Fibroblast of peridontal ligament (primary cell): ENCODE measurements at regions not wholly inside any gene's neighbourhood (a gene's known extent, or its start where the extent isn't known, plus 50 kb on each side); places are given as distances from the start of the nearest gene placed in this dataset.

Experiments used
- DNase-seq: peaks from one replicate; pipeline ENCODE4 v3.0.0-alpha.2; 2010; ENCODE audit errors: extremely low read depth

DNA sequence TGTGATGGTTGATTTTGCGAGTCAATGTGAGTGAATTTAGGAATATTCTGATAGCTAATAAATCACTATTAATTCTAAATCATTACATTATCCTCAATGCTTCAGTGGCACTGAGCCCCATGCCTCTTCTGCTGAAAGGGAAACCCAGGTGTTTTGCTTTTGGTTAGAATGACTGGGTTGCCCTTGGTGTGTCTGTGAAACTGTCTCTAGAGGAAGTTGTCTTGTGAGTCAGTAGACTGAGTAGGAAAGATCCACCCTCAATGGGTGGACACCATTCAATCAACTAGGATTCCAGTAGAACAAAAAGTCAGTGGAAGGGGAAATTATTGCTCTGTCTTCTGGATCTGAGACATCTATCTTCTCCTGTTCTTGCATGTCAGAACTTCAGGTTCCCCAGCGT is 472.4 kb downstream of the ANKRD7 start:
- no peak for DNase-seq

DNA sequence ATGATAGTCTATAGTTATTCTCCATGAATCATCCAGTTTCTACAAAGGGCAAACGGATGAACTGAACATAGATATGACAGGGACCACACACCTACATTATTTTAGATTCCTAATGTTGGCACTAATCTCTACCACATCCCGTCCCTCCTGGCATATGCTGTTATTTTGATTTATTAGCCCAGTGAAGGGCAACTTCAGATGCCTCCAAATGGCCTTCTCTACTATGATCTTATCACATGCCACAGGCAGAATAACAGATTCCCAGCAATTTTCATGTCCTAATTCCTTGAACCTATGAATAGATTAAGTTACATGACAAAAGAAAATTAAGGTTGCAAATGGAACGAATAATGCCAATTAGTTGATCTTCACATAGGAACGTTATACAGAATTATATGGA is 474.7 kb downstream of the ANKRD7 start:
- no peak for DNase-seq

DNA sequence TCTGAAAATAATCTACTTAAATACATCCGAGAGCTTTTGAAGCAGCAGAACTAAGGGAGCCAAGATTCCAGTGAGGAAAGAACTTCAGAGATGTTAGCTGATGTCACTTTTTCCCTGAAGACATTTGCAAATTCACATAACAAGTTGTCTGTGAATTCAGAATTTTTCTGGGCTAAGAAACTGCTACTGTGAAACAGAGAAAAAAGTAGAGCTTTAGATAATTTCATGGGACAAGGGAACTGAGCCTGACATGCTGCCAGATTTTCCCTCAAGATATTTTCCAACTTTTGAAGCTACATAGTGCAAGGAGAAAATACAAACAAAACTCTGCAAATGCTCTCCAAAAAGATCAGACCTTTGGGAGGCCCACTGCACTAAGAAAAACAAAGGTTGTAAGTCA is 484.2 kb downstream of the ANKRD7 start:
- no peak for DNase-seq

DNA sequence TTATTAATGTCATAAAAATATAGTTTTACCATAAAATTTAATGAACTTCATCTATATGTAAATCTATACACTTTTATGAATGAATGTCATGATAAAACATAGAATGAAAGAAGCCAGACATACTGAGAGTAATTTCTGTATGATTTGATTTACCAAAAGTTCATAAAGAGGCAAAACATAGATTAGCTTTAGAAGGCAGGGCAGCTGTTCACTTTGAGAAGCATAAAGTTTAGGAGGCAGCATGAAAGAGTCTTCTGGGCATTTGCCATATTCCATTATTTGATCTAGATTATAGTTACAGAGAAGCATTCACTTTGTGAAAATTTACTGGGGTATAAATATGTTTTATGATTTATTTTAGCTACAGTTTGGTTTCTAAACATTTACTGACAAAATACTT is 487.2 kb downstream of the ANKRD7 start:
- DNase-seq: no peak

DNA sequence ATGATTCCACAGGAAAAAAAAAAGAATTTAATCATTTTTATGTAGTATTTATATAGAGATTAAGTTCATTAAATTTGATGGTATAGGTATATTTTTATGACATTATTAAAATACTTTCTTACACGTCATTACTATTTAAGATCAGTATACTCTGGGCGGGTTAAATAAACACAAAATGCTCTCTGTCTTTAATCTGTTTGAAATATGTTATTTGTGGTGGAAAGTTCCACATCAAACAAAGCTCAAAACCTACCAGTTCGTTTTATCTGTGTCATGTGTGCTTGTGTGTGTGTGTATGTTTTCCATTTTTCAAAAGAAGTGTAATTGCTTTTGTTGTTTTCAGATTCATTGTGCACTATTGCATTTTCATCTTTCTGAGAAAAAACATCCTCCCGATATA is 488.5 kb downstream of the ANKRD7 start:
- DNase-seq: no peak

DNA sequence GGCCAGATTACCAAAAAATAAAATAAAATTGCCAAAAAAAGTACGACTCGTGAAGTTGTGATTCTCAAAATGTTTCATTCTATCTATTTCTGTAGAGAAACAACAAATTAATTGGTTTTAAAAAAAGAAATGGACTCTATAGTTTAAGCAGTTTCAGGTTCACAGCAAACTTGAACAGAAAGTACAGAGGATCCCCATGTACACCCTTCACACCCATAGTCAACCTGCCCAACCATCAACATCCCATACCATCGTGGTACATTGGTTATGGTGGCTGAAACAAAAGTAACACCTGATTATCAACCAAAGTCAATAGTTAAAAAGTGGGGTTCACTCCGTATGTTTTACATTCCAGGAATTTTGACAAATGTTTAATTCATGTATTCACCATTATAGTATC is 496.1 kb downstream of the ANKRD7 start:
- no peak for DNase-seq

DNA sequence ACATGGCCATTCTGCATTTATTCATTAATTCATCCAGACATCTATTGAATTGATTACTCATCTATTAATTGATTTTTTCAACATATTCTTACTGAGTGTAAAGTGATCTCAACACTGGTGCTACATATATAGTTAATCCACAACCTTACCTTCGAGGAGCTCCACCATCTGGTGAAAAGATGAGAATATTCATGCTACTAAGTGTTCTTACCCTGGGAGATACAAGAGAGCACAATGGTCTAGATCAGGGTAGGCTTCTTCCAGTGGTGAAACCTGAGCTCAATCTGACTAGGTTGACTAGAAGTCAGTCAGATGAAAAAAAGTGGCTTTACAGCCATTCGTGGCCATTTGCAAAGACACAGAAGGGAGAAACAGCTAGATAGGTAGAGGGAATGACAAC is 507.4 kb downstream of the ANKRD7 start:
- DNase-seq: no peak

DNA sequence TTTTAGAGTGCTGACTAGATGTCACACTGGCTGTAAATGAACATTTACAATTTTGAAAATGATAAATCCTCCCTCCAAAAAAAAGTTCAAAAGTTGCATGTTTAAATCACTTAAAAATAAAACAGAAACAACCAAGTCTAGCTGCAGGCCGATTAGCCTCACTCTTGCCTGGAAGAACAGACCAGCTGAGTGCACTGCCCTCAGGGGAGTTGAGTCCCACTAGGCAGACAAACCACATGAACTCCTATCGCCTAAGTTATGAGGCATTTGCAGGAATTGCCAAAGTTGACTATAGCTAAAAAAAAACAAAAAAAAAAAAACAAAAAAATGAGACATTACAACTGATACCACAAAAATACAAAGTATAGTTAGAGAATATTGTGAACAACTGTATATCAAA is 510.0 kb downstream of the ANKRD7 start:
- DNase-seq: no peak

DNA sequence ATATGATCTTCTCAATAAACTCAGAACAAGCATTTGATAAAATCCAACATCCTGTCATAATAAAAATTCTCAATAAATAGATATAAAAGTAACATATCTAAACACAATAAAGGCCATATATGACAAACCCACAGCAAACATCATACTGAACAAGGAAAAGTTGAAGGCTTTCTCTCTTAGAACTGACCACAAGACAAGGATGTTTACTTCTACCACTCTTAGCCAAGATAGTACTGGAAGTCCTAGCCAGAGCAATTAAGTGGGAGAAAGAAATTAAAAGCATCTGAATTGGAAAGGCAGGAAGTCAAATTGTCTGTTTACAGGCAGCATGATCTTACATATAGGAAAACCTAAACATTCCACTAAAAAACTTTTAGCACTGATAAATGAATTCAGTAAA is 510.9 kb downstream of the ANKRD7 start:
- no peak for DNase-seq

DNA sequence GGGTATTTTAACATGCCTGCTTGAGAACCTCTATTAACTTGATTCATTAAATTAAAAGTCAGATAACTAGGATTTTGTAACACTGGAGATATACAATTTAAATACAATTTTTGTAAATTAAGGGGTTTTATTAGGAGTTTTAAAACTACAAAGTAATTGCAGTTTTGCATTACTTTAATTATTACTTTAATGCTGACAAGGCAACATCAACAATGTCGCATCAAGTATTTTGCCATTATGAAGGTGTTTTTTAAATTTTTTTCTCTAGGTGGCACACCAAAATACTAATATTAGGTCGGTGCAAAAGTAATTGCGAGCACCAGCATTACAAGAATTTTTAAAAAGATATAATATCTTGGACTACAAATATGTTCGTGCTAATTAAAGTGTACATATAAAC is 513.4 kb downstream of the ANKRD7 start:
- DNase-seq: no peak

DNA sequence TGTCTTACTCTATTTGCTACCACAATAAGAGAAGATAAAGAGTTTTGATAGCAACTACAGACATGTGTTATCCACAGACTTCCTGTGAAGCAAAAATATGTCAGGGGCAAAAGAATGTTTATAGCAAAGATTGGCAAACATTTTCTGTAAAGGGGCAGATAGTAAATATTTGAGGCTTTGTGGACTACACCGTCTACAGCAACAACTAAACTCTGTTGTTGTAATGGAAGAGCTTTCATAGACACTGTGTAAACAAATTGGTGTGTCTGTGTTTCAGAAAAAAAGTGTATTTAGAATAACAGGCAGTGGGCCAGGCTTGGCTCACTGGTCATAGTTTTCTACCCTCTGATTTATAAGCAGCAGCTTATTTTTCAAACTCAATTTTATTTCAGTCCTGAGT is 521.4 kb downstream of the ANKRD7 start:
- no peak for DNase-seq

DNA sequence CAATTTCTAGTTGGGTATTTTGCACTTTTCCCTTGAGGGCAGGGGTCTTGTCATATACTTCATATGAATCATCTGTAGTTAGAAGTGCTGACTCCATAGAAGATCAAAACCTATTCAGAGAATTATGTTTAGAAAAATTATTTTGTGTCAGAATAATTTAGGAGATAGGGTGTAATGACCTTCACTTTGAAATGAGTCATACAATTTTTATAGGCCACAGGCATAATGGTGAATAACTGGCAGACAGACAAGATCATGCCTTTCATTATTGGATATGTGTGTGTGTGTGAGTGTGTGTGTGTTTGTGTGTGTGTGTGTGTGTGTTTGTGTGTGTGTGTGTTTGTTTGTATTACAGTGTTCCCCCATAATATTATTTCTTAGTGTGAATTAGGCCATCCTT is 523.0 kb downstream of the ANKRD7 start:
- no peak for DNase-seq

DNA sequence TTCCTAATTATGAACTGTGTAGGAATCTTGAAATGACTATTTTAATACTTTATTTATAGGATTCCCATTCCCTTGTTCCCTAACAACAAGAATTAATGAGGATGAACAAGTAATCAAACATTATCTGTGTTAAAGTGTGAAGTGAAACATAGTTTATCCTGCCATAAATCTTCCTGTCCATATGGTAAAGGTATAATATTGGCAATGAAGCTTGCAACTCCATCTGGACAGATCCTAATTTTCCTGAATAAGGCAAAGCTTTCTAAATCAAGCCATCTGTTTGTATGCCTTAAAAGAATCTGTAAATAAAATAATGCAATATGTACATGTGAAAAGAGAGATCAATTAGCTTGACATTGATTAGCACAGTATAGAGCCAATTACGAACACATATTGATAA is 529.0 kb downstream of the ANKRD7 start:
- no peak for DNase-seq

DNA sequence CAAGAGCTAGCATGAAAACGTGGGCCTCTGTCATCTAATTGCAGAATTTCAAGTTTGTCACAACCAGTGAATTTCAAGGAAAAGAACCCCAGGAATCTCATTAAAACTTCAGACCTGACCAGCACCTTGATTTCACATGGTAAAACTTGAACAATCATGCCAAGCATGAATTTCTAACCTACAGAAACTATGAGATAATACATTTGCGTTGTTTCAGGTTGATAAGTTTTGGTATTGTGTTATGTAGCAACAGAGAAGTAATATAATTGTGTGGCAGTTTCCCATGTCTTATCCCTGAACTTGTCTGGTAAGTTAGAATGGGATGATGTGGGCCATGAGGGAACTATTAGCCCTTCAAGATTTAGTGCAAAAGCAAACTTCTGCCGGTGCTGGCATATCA is 530.1 kb downstream of the ANKRD7 start:
- no peak for DNase-seq

DNA sequence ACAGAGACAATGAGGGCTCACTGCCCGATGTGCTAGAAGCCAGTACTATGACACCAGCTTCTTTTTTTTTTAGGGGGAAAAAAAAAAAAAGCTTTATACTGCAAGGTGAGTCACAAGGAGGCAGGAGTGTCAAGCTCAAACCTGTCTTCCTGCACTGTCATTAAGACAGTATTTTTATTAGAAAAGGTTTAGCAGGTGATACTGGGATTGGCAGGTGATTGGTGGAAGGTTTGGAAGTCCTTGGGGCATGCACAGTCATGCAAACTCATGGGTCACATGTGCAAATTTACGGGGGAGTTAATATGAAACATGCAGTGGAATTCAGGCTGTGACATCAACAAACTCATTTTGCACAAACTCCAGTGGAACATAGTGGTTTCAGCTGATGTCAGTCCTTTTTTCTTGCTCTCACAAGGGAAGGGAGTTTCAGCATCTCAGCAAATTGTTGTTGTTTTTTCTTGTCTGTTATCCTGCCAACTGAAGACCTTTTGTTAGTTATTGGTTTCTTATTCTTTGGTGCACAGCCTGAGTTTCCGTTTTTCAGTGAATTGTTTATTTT is 530.6 kb downstream of the ANKRD7 start:
- DNase-seq: no peak

DNA sequence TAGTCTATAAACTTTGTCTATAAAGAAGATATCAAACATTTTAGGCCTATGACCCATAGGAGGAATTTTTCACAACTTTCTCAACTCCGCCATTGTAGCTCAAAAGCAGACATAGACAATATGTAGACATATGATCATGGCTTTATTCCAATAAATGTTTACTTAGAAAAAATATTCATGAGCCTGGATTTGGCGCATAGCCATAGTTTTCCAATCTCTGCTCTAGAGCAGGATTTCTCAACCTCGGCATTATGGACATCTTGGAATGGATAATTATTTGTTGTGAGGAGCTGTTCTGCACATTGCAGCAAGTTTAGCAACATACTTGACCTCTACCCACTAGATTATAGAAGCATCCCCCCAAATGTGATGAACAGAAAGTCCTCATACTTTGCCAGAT is 532.6 kb downstream of the ANKRD7 start:
- no peak for DNase-seq

DNA sequence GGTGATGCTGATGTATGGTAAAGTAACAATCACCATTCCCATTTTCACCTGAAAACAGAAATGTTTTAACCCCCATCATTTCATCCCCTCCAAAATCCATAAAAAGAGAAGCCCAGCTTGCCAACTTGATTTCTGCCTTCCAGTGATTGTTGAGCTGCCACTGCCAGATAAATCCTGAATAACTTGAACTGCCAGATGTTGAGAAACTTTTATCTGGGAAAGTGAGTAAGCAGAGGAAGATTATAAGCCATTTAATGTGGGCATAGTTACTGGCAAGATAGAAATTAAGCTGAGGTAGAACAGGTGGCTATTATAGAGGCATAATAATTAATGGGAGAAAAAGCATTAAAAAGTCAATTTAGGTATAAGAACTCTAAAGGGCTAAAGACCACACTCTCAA is 534.1 kb downstream of the ANKRD7 start:
- DNase-seq: no peak

DNA sequence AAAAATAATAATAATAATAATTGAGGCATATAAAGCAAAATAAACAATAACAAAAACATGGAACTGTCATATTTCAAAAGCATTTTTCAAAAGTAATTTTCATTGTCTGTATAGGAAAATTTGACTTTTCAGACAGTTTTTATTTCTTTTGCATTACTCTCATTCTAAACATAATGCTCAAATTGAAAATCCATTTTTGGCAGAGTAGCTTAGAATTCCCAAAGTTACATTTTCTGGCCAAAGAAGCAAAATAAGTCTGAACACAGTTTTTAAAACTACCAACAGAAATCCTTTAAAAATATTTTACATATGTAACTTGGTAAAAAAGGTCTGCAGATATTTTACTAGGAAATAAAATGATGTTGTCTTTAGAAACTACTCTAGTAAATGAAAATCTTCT is 535.4 kb downstream of the ANKRD7 start:
- DNase-seq: no peak

DNA sequence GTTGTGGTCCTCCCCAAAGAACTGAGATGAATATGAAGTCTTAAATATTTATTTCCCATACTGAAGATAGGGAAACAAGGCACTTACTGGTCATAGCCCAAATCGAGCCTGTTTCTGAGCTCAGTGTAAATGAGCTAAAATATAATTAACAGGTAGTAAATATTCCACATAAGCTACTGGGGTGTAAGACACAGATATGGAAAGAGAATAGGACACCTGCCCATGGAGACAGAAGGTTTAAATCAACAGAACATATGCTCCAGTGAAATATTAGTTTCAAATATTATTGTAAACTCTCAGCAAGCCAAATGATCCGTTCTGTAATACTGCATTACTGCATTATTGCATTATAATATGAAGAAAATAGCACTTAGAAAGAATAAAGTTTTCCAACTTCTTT is 537.9 kb downstream of the ANKRD7 start:
- no peak for DNase-seq

DNA sequence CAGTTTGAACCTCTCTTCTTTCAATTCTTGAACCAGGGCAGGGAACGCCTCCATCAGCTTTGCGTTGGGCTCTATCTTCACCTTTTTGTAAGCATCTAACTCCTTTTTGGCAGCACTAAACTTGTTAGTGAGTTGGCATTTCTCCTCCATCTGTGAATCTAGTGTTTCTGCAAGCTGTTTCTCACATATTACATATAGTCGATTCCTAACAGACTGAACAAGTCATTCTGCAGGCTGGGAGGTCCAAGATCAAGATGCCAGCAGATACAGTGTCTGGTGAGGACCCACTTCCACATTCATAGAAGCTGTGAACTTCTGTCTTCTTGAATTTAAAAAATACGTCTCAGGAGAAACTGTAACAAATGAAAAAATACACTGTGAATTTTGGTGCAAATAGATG is 539.7 kb downstream of the ANKRD7 start:
- DNase-seq: no peak

DNA sequence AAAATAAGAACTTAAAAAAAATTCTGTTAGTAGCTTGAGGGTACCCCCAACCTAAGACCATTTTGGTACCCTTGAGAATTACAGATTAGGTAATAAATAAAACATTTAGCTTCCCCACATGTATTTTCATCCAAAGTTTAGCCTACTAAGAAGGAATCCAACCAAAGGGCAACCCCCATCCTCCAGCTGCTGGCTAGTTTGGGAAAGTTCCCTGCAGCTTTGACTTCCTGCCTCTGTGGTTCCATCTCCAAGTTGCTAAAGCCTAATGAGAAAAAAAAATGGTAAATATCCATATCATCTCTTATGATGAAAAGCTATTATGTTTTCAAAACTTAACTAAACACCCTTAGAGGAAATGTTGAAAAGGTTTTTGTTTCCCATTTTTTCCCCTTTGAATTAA is 547.2 kb downstream of the ANKRD7 start:
- DNase-seq: no peak

DNA sequence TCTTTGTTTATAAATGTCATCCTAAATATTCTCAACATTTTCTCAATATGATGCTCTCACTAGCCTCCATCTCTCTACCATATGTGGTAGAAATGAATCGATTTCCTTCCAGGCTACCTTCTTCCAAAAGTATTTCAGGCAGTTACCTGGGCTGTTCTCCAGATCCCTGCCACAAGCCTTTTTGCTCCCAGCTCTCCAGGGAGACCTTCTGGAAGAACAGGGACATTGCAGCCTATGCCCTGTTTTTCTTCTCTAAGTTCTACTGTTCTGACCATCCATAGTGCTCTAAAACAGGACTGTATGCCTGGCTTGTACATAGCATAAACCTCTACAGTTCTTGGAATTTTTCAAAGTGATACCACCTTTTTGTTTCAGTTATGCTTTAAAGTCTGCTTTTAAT is 552.8 kb downstream of the ANKRD7 start:
- DNase-seq: no peak

DNA sequence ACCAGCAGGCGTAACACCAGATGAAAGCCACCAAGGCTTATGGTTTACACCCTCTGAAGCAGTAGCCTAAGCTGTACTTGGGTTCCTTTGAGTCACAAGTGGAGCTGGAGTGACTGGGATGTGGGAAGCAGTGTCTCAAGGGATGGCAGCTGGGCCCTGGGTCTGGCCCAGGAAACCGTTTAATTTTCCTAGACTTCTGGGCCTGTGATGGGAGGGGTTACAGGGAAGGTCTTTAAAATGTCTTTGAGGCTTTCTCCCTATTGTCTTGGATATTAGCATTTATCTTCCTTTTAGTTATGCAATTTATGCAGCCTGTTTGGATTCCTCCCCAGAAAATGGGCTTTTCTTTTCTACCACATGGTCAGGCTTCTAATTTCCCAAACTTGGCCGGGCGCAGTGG is 568.2 kb downstream of the ANKRD7 start:
- no peak for DNase-seq

DNA sequence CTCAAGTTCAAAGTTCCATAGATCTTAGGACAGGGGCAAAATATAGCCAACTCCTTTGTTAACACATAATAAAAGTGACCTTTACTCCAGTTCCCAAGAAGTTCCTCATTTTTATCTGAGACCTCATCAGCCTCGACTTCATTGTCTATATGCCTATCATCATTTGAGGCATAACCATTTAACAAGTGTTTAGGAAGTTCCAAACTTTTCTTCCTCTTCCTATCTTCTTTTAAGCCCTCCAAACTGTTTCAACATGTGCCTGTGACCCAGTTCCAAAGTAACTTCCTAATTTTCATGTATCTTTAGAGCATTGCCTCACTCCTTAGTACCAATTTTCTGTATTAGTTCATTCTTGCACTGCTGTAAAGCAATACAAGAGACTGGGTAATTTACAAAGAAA is 569.1 kb downstream of the ANKRD7 start:
- DNase-seq: no peak

DNA sequence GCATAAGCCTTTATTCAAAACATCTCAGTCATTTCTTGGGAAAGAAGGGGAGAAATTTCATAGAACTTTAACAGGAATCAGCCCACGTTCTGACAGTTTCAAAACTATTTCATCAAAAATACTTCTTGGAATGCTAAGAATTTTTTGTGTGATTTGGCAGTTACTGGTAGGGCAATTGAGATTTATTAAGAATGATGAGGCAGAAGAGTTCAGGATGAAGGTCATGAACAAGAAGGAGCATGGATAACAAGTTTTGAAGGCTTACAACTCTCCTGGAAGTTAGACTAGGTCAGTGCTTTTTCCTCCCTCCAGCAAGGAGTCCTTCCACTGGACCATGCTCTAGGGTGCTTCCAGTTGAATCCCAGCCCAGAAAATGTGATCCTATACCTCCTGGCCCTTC is 569.9 kb downstream of the ANKRD7 start:
- DNase-seq: no peak
